ENCODE measurements at regions not wholly inside any gene's neighbourhood (a gene's known extent, or its start where the extent isn't known, plus 50 kb on each side); places are given as distances from the start of the nearest gene placed in this dataset.
"Not testable (repeated sequence)": the region's sequence is repeated elsewhere in the genome, so short reads cannot be mapped to it uniquely, and the experiment has no call there.

DNA sequence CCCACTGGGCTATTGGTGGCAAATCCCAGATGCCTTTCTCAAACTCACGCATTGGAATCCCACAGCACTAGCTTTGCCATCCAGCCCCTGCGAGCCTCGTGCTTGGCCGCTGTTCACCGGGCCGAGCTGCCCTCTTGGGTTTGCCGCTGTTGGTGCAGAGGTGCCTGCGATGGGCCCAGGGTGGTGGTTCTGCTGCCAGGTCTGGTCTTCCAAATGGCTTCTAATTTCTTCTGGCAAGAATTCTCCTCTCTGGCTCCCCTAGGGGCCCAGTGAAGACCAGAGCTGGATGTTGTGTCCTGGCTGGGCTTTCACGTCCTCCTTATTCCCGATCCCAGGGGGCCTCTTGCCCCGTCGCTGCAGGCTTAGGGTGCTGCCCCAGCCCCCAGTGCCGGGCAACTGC is 194.1 kb downstream of the BANP start:
- H3K27me3 ChIP-seq (ENCODE audit: control insufficient read depth in 5 of 5, insufficient read depth in 4 of 5, low read length in 5 of 5); H3K36me3 ChIP-seq (ENCODE audit: control insufficient read depth in 5 of 5, insufficient read depth in 5 of 5, low read length in 5 of 5); H3K9me3 ChIP-seq (ENCODE audit: control insufficient read depth in 5 of 5, low read length in 5 of 5); H3K4me1 ChIP-seq (ENCODE audit: control insufficient read depth in 5 of 5, insufficient read depth in 5 of 5, low read length in 5 of 5); H3K27ac ChIP-seq (ENCODE audit: low read depth, low read length); H3K4me3 ChIP-seq (ENCODE audit: low read depth in 1 of 5, low read length in 5 of 5); H3K9ac ChIP-seq (ENCODE audit: low read length in 5 of 5): not testable (repeated sequence)

DNA sequence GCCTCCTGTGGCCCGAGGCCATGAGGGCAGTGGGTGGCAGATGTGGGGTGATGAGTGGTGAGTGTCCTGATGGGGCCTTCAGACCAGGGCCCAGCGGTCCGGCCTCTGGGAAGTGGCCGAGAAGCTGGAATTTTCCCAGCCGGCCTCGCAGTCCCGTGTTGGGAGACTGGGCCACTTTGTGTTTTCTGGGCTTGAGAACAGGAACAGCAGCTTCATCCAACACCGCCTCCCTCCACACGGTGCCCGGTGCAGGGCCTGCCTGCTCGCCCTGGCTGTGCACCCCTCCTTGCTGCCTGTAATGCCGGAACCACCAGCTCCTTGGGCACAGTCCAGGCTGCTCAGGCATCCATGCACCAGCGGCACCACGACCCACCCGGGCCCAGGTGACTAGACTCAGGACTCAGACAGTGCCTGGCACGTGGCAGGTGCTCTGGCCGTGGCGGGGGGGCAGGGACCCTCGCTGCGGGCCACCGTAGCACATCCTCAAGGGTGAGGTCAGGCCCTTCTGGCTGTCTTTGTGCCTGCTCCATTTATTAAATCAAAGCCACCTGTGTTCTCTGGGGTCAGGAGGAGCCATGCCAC is 194.7 kb downstream of the BANP start:
- H3K27me3 ChIP-seq (ENCODE audit: control insufficient read depth in 5 of 5, insufficient read depth in 4 of 5, low read length in 5 of 5); H3K9me3 ChIP-seq (ENCODE audit: control insufficient read depth in 5 of 5, low read length in 5 of 5); H3K9ac ChIP-seq (ENCODE audit: low read length in 5 of 5); H3K4me1 ChIP-seq (ENCODE audit: control insufficient read depth in 5 of 5, insufficient read depth in 5 of 5, low read length in 5 of 5); H3K36me3 ChIP-seq (ENCODE audit: control insufficient read depth in 5 of 5, insufficient read depth in 5 of 5, low read length in 5 of 5); H3K4me3 ChIP-seq (ENCODE audit: low read depth in 1 of 5, low read length in 5 of 5); H3K27ac ChIP-seq (ENCODE audit: low read depth, low read length): not testable (repeated sequence)

DNA sequence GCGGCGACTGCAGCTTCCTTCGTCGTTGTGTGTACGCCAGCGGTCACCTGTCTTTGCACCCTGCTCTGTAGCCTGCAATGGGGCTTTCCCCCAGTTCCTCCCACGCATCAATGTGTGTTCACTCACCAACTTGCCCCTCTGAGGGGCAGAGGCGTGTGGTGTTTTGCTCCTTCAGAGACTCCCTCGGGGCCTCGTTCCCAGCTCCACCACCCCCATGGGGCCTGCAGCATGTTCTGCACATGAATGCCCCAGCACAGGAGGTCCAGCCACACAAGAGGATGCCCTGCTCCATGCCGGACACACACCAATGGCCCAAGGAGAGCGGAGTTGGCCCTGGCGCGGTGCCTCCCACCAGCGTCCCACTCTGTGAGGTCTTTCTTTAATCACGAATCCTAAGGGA is 196.8 kb downstream of the BANP start:
- not testable (repeated sequence) for H3K4me1 ChIP-seq (ENCODE audit: control insufficient read depth in 5 of 5, insufficient read depth in 5 of 5, low read length in 5 of 5); H3K9me3 ChIP-seq (ENCODE audit: control insufficient read depth in 5 of 5, low read length in 5 of 5); H3K27me3 ChIP-seq (ENCODE audit: control insufficient read depth in 5 of 5, insufficient read depth in 4 of 5, low read length in 5 of 5)

DNA sequence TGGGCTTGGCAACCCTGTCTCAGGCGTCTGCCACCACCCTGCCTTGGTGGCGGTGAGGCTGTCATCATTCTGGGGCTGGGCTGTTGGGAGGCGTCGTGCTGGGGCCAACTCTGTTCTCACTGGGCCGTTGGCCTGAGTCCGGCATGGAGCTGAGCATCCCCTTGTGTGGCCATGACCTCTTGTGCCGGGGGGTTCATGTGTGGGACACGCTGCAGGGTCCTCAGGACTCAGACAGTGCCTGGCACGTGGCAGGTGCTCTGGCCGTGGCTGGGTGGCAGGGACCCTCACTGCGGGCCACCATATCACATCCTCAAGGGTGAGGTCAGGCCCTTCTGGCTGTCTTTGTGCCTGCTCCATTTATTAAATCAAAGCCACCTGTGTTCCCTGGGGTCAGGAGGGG is 197.4 kb downstream of the BANP start:
- not testable (repeated sequence) for H3K4me1 ChIP-seq (ENCODE audit: control insufficient read depth in 5 of 5, insufficient read depth in 5 of 5, low read length in 5 of 5); H3K36me3 ChIP-seq (ENCODE audit: control insufficient read depth in 5 of 5, insufficient read depth in 5 of 5, low read length in 5 of 5); H3K9me3 ChIP-seq (ENCODE audit: control insufficient read depth in 5 of 5, low read length in 5 of 5); H3K27ac ChIP-seq (ENCODE audit: low read depth, low read length); H3K9ac ChIP-seq (ENCODE audit: low read length in 5 of 5); H3K4me3 ChIP-seq (ENCODE audit: low read depth in 1 of 5, low read length in 5 of 5); H3K27me3 ChIP-seq (ENCODE audit: control insufficient read depth in 5 of 5, insufficient read depth in 4 of 5, low read length in 5 of 5)

More for the DNA sequence above, 196.8 kb downstream of the BANP start:
- not testable (repeated sequence) for H3K9ac ChIP-seq (ENCODE audit: low read length in 5 of 5); H3K27ac ChIP-seq (ENCODE audit: low read depth, low read length); H3K4me3 ChIP-seq (ENCODE audit: low read depth in 1 of 5, low read length in 5 of 5); H3K36me3 ChIP-seq (ENCODE audit: control insufficient read depth in 5 of 5, insufficient read depth in 5 of 5, low read length in 5 of 5)

GRCh38 chr16:88149158-88149603 is 197.9 kb downstream of the BANP start:
- H3K4me1 ChIP-seq (ENCODE audit: control insufficient read depth in 5 of 5, insufficient read depth in 5 of 5, low read length in 5 of 5); H3K4me3 ChIP-seq (ENCODE audit: low read depth in 1 of 5, low read length in 5 of 5); H3K27ac ChIP-seq (ENCODE audit: low read depth, low read length); H3K36me3 ChIP-seq (ENCODE audit: control insufficient read depth in 5 of 5, insufficient read depth in 5 of 5, low read length in 5 of 5); H3K27me3 ChIP-seq (ENCODE audit: control insufficient read depth in 5 of 5, insufficient read depth in 4 of 5, low read length in 5 of 5); H3K9me3 ChIP-seq (ENCODE audit: control insufficient read depth in 5 of 5, low read length in 5 of 5); H3K9ac ChIP-seq (ENCODE audit: low read length in 5 of 5): not testable (repeated sequence)

GRCh38 chr16:88149663-88150062 is 198.4 kb downstream of the BANP start:
- H3K9ac ChIP-seq (ENCODE audit: low read length in 5 of 5); H3K36me3 ChIP-seq (ENCODE audit: control insufficient read depth in 5 of 5, insufficient read depth in 5 of 5, low read length in 5 of 5); H3K4me1 ChIP-seq (ENCODE audit: control insufficient read depth in 5 of 5, insufficient read depth in 5 of 5, low read length in 5 of 5); H3K27me3 ChIP-seq (ENCODE audit: control insufficient read depth in 5 of 5, insufficient read depth in 4 of 5, low read length in 5 of 5); H3K4me3 ChIP-seq (ENCODE audit: low read depth in 1 of 5, low read length in 5 of 5); H3K27ac ChIP-seq (ENCODE audit: low read depth, low read length); H3K9me3 ChIP-seq (ENCODE audit: control insufficient read depth in 5 of 5, low read length in 5 of 5): not testable (repeated sequence)

- H3K4me3 ChIP-seq (ENCODE audit: low read depth in 1 of 5, low read length in 5 of 5); H3K27ac ChIP-seq (ENCODE audit: low read depth, low read length); H3K27me3 ChIP-seq (ENCODE audit: control insufficient read depth in 5 of 5, insufficient read depth in 4 of 5, low read length in 5 of 5); H3K9ac ChIP-seq (ENCODE audit: low read length in 5 of 5); H3K36me3 ChIP-seq (ENCODE audit: control insufficient read depth in 5 of 5, insufficient read depth in 5 of 5, low read length in 5 of 5); H3K9me3 ChIP-seq (ENCODE audit: control insufficient read depth in 5 of 5, low read length in 5 of 5); H3K4me1 ChIP-seq (ENCODE audit: control insufficient read depth in 5 of 5, insufficient read depth in 5 of 5, low read length in 5 of 5): not testable (repeated sequence)
These were observed 199.4 kb downstream of the BANP start for GRCh38 chr16:88150456-88151128.

DNA sequence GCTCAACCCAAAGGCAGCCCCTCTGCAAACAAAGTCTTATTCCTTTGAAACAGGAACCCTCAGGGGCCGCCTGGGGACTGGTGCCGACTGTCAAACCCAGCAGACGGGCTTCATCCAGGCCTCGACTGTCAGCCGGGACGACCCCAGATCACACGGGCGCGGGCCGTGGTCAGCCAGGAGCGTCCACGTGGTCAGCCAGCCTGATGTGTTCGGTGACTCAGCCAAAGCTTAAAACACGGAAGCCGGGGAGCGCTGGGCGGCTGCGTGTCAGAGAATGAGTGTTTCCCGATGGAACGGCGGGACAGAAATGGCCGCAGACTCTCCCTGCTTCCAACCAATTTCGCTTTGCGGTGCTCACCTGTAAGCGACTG is 199.9 kb downstream of the BANP start:
- not testable (repeated sequence) for H3K4me1 ChIP-seq (ENCODE audit: control insufficient read depth in 5 of 5, insufficient read depth in 5 of 5, low read length in 5 of 5); H3K9me3 ChIP-seq (ENCODE audit: control insufficient read depth in 5 of 5, low read length in 5 of 5); H3K27ac ChIP-seq (ENCODE audit: low read depth, low read length); H3K4me3 ChIP-seq (ENCODE audit: low read depth in 1 of 5, low read length in 5 of 5); H3K9ac ChIP-seq (ENCODE audit: low read length in 5 of 5); H3K36me3 ChIP-seq (ENCODE audit: control insufficient read depth in 5 of 5, insufficient read depth in 5 of 5, low read length in 5 of 5); H3K27me3 ChIP-seq (ENCODE audit: control insufficient read depth in 5 of 5, insufficient read depth in 4 of 5, low read length in 5 of 5)

DNA sequence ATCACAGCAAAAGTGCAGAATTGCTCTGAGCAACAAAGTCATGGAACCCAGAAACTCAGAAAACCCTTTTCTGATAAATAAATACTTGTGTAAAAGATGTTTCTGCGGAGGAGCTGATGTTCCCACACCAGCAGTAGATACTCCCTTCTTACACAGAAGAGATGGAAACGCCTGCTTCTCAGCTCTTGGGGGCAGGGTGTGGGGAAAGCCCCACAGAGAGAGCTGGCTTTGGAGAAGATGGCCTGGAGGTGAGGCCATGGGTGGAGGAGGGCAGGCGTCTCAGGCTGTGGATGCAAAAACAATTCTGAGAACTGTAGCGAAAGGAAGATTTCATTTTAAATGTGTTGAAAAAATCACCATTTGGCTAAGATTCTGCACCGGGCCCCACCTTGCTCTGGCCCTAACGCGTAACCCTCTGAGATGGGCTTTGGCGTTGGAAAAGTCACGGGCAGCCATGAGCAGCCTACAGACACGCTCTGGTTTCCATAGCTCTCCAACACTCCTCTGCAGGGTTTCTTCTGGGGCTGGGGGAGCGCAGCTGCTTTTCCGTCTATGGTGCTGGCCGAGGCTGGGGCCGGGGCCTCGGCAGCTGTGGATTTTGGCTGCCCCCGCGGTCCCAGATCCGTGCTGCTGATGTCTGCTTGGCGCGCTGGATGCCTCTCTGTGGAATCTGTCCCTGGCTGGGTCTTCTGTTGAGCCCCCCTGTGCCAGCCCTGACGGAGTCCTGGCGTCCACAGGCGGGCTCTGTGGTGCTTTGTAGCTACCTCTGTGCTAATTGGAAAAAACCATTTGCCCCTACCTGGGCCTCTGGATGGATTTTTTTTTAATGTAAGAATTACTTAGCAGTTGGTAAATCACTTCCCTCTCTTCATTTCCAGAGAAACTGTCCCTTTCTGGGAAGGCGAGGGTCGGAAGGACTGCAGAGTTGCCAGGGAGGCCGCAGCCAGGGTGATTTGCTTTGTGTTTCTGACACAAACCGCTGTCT is 200.9 kb downstream of the BANP start:
- H3K27me3 ChIP-seq (ENCODE audit: control insufficient read depth in 5 of 5, insufficient read depth in 4 of 5, low read length in 5 of 5); H3K27ac ChIP-seq (ENCODE audit: low read depth, low read length); H3K4me1 ChIP-seq (ENCODE audit: control insufficient read depth in 5 of 5, insufficient read depth in 5 of 5, low read length in 5 of 5); H3K9ac ChIP-seq (ENCODE audit: low read length in 5 of 5); H3K9me3 ChIP-seq (ENCODE audit: control insufficient read depth in 5 of 5, low read length in 5 of 5); H3K4me3 ChIP-seq (ENCODE audit: low read depth in 1 of 5, low read length in 5 of 5); H3K36me3 ChIP-seq (ENCODE audit: control insufficient read depth in 5 of 5, insufficient read depth in 5 of 5, low read length in 5 of 5): not testable (repeated sequence)

GRCh38 chr16:88152879-88153278 is 201.6 kb downstream of the BANP start:
- not testable (repeated sequence) for H3K27me3 ChIP-seq (ENCODE audit: control insufficient read depth in 5 of 5, insufficient read depth in 4 of 5, low read length in 5 of 5); H3K4me3 ChIP-seq (ENCODE audit: low read depth in 1 of 5, low read length in 5 of 5); H3K36me3 ChIP-seq (ENCODE audit: control insufficient read depth in 5 of 5, insufficient read depth in 5 of 5, low read length in 5 of 5); H3K4me1 ChIP-seq (ENCODE audit: control insufficient read depth in 5 of 5, insufficient read depth in 5 of 5, low read length in 5 of 5); H3K9ac ChIP-seq (ENCODE audit: low read length in 5 of 5); H3K9me3 ChIP-seq (ENCODE audit: control insufficient read depth in 5 of 5, low read length in 5 of 5); H3K27ac ChIP-seq (ENCODE audit: low read depth, low read length)

Measured in subcutaneous abdominal adipose tissue (tissue), 5 donors.